Lung (tissue), 11 donors: ENCODE measurements at regions not wholly inside any gene's neighbourhood (a gene's known extent, or its start where the extent isn't known, plus 50 kb on each side); places are given as distances from the start of the nearest gene placed in this dataset.

Source experiments
- ATAC-seq: fragments of 200-7000 bp; cut with Tn5 transposase; one replicate; pipeline ENCODE4 v1.9.1; 2020; ENCODE audit warnings: moderate number of reproducible peaks; ENCODE audit not compliant: insufficient read depth, low FRiP score
- DNase-seq, 3 donors: peaks; one replicate each; pipeline ENCODE4 v3.0.0-alpha.2; 2013 to 2017
- H3K27ac ChIP-seq, 2 donors: one replicate each; pipeline ENCODE4 v1.5.1; 2013; ENCODE audit warnings: mild to moderate bottlenecking in 2 of 2, moderate library complexity in 2 of 2, control low read depth in 1 of 2, inconsistent platforms in 1 of 2, low read depth in 1 of 2, low read length in 1 of 2
- H3K27me3 ChIP-seq, 3 donors: one replicate each; pipeline ENCODE4 v1.5.1; 2013; ENCODE audit warnings: low read length in 2 of 3; ENCODE audit not compliant: control insufficient read depth in 3 of 3, insufficient read depth in 3 of 3
- H3K36me3 ChIP-seq, 4 donors: one replicate each; pipeline ENCODE4 v1.5.1; 2013; ENCODE audit warnings: low read length in 4 of 4, mild to moderate bottlenecking in 1 of 4, moderate library complexity in 1 of 4; ENCODE audit not compliant: control insufficient read depth in 4 of 4, insufficient read depth in 4 of 4
- H3K4me1 ChIP-seq, 5 donors: one replicate each; pipeline ENCODE4 v1.5.1; 2013; ENCODE audit warnings: low read length in 5 of 5, mild to moderate bottlenecking in 2 of 5, moderate library complexity in 1 of 5; ENCODE audit not compliant: control insufficient read depth in 5 of 5, insufficient read depth in 5 of 5
- H3K4me3 ChIP-seq: one replicate; pipeline ENCODE4 v1.5.1; 2013; ENCODE audit warnings: mild to moderate bottlenecking, control low read depth, moderate library complexity
- H3K9ac ChIP-seq, 2 donors: one replicate each; pipeline ENCODE4 v1.5.1; 2013; ENCODE audit warnings: low read length in 2 of 2, control low read depth in 1 of 2; ENCODE audit not compliant: insufficient read depth in 1 of 2
- H3K9me3 ChIP-seq, 4 donors: one replicate each; pipeline ENCODE4 v1.5.1; 2013; ENCODE audit warnings: low read length in 3 of 4, mild to moderate bottlenecking in 1 of 4, moderate library complexity in 1 of 4; ENCODE audit not compliant: control insufficient read depth in 4 of 4, insufficient read depth in 3 of 4
- WGBS, 2 donors: extraction: QIAGEN DNeasy Blood & Tissue Kit; methylation state at CpG; one replicate each; pipeline ENCODE4 v1.1.7; 2013; 5-methylcytosine and 5-hydroxymethylcytosine counted together
- TF ChIP-seq, protein P1 (sequence below): IDR thresholded peaks from 2 replicates; pipeline ENCODE4 v1.5.1; 2012; ENCODE audit warnings: mild to moderate bottlenecking; ENCODE audit errors: control extremely low read depth, extremely low read depth
- donor health status: control.
- donor health status: control.
- donor health status: Bipolar disorder and iron deficiency.
- donor health status: healthy.
- donor health status: DM: yes; HTN: yes; CAD: no.

GRCh38 chr9:31958572-31958971 lies 425.9 kb upstream of the ACO1 start:
- Histone ChIP-seq H3K27ac (no peak overlapping the region), H3K27me3 (no peaks in the 10 kb centered on the region), H3K9ac (no peak overlapping the region), H3K4me1 (no peaks in the 10 kb centered on the region), H3K4me3 (no peak overlapping the region), H3K9me3 (peaks cover 0 to 21% (median 9%) of the 10 kb centered on the region in 4 donors), H3K36me3 (no peaks in the 10 kb centered on the region)
- 49 to 95% methylated on average over 1 of the region's 1 CpG for WGBS, 2 donors
- TF ChIP-seq, protein P1, sequence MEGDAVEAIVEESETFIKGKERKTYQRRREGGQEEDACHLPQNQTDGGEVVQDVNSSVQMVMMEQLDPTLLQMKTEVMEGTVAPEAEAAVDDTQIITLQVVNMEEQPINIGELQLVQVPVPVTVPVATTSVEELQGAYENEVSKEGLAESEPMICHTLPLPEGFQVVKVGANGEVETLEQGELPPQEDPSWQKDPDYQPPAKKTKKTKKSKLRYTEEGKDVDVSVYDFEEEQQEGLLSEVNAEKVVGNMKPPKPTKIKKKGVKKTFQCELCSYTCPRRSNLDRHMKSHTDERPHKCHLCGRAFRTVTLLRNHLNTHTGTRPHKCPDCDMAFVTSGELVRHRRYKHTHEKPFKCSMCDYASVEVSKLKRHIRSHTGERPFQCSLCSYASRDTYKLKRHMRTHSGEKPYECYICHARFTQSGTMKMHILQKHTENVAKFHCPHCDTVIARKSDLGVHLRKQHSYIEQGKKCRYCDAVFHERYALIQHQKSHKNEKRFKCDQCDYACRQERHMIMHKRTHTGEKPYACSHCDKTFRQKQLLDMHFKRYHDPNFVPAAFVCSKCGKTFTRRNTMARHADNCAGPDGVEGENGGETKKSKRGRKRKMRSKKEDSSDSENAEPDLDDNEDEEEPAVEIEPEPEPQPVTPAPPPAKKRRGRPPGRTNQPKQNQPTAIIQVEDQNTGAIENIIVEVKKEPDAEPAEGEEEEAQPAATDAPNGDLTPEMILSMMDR: no peak
- ATAC-seq: no peak
- DNase-seq: no peak

- DNase-seq (no peak), ATAC-seq (no peak)
- Histone ChIP-seq H3K9ac (no peak overlapping the region), H3K27me3 (no peaks in the 10 kb centered on the region), H3K9me3 (no peaks in the 10 kb centered on the region), H3K4me3 (no peak overlapping the region), H3K36me3 (no peaks in the 10 kb centered on the region), H3K4me1 (no peaks in the 10 kb centered on the region), H3K27ac (no peak overlapping the region)
- TF ChIP-seq, protein P1: no peak
- WGBS, 2 donors: 59 to 66% methylated on average over 2 of the region's 2 CpGs
Measured at GRCh38 chr9:31969552-31969951, 414.9 kb upstream of the ACO1 start.

- DNase-seq: no peak
Measured at GRCh38 chr9:31983895-31984294, 400.5 kb upstream of the ACO1 start.

DNA sequence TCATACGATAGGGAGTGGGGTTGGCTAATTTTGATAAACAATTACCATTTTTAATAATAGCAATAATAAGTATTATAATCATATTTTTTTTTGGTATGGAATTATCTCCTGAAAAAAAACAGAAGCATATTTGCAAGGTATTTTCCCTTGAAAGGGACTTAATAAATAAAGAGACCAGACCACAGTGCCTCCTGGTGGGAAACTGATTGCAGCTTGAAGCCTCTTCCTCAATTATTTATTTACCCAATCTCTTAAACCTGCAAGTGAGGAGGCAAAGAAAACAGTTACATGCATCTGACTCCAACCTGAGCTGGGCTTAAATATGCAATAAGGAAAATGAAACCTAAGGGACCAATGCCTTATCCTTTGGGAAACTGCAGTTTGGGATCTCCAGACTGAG lies 388.1 kb upstream of the ACO1 start:
- Histone ChIP-seq H3K4me3 (no peak overlapping the region), H3K4me1 (no peaks in the 10 kb centered on the region), H3K27ac (no peak overlapping the region), H3K27me3 (no peaks in the 10 kb centered on the region), H3K9ac (no peak overlapping the region), H3K36me3 (no peaks in the 10 kb centered on the region), H3K9me3 (no peaks in the 10 kb centered on the region)
- no peak for DNase-seq
- ATAC-seq: no peak
- TF ChIP-seq, protein P1: no peak
- WGBS, 2 donors: 46 to 97% methylated on average over 1 of the region's 1 CpG

More at GRCh38 chr9:31983895-31984294, 400.5 kb upstream of the ACO1 start:
- H3K27me3 ChIP-seq: no peaks in the 10 kb centered on the region
- no peak overlapping the region for H3K27ac ChIP-seq
- TF ChIP-seq, protein P1: no peak
- no peak for ATAC-seq
- no peaks in the 10 kb centered on the region for H3K4me1 ChIP-seq
- H3K9ac ChIP-seq: no peak overlapping the region
- 32 to 44% methylated on average over 1 of the region's 1 CpG for WGBS, 2 donors
- H3K36me3 ChIP-seq: no peaks in the 10 kb centered on the region
- peaks cover 0 to 18% (median 3%) of the 10 kb centered on the region in 4 donors for H3K9me3 ChIP-seq
- no peak overlapping the region for H3K4me3 ChIP-seq
